ENCODE measurements at regions not wholly inside any gene's neighbourhood (a gene's known extent, or its start where the extent isn't known, plus 50 kb on each side); places are given as distances from the start of the nearest gene placed in this dataset.
"Not testable (repeated sequence)": the region's sequence is repeated elsewhere in the genome, so short reads cannot be mapped to it uniquely, and the experiment has no call there.

DNA sequence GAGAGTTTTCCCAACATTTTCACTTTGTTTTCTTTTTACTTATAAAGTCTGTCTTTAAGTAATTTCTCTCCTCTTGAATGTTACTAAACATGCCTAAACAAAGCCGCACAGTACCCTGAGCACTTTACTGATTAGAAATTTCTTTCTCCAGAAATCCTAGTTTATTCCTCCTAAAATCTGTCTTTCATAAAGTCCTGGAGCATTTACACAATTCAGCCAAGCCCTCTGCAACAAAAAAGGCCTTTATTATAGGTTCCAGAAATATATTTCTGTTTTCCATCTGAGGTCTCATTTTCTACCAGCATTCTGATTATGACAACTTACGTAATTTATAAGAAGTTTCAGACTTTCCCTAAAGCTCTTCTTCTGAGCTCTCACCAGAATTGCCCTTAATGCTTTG is 549.5 kb upstream of the OLFM3 start:
- Histone ChIP-seq H3K27me3 (ENCODE audit: insufficient read depth, low read length) (no peaks in the 10 kb centered on the region), H3K79me2 (ENCODE audit: control insufficient read depth, insufficient read depth, low read length, unreplicated experiment) (no peaks in the 10 kb centered on the region), H3K4me1 (ENCODE audit: control insufficient read depth, insufficient read depth, low read length, unreplicated experiment) (no peaks in the 10 kb centered on the region), H3K36me3 (ENCODE audit: insufficient read depth, low read length) (no peaks in the 10 kb centered on the region), H2AFZ (ENCODE audit: low read length, unreplicated experiment) (no peak overlapping the region), H3K4me3 (ENCODE audit: low read depth, low read length) (no peak overlapping the region), H3K27ac (ENCODE audit: low read depth, low read length) (no peak overlapping the region)

DNA sequence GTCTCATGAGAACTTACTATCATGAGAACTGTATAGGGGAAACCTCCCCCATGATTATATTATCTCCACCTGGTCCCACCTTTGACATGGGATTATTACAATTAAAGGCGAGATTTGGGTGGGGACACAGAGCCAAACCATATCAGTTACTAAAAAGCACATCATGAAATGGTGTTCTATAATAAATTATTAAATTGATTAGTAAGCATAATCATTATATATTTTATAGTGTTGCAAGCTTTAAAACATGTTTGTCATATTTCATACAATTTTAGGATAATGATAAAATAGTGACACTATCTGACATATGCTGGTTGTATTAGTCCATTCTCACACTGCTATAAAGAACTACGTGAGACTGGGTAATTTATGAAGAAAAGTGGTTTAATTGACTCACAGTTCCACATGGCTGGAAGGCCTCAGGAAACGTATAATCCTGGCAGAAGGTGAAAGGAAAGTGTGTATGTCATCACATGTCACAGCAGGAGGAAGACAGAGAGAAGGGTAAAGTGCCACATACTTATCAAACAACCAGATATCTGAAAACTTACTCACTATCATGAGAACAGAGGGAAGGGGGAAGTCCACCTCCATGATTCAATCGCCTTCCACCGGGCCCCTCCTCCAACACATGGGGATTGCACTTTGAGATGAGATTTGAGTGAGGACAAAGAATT is 539.2 kb upstream of the OLFM3 start:
- H3K27ac ChIP-seq (ENCODE audit: low read depth, low read length): no peak overlapping the region
- H3K4me3 ChIP-seq (ENCODE audit: low read depth, low read length): no peak overlapping the region
- no peaks in the 10 kb centered on the region for H3K27me3 ChIP-seq (ENCODE audit: insufficient read depth, low read length)
- no peak overlapping the region for H2AFZ ChIP-seq (ENCODE audit: low read length, unreplicated experiment)
- H3K4me1 ChIP-seq (ENCODE audit: control insufficient read depth, insufficient read depth, low read length, unreplicated experiment): no peaks in the 10 kb centered on the region
- H3K36me3 ChIP-seq (ENCODE audit: insufficient read depth, low read length): no peaks in the 10 kb centered on the region
- H3K79me2 ChIP-seq (ENCODE audit: control insufficient read depth, insufficient read depth, low read length, unreplicated experiment): no peaks in the 10 kb centered on the region

DNA sequence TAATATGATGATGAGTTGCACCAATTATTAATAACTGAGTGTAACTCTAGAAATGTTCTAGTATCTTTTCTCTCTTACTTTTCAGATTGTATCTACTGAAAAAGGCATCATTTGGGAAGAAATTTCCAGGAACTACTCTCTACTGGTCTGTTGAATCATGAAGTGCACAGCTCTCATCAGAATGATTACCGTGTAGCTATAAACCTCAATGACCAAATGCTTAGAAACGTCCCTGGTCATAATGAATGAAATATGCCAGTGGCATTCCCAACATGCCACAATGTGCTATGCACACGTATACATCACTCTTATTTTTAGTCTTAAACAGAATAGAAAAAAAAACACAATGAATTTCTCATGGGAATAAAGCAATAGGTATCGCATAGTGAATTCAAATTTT is 534.3 kb upstream of the OLFM3 start:
- Histone ChIP-seq H3K79me2 (ENCODE audit: control insufficient read depth, insufficient read depth, low read length, unreplicated experiment) (no peaks in the 10 kb centered on the region), H3K4me3 (ENCODE audit: low read depth, low read length) (no peak overlapping the region), H3K27ac (ENCODE audit: low read depth, low read length) (no peak overlapping the region), H3K27me3 (ENCODE audit: insufficient read depth, low read length) (no peaks in the 10 kb centered on the region), H3K4me1 (ENCODE audit: control insufficient read depth, insufficient read depth, low read length, unreplicated experiment) (no peaks in the 10 kb centered on the region), H2AFZ (ENCODE audit: low read length, unreplicated experiment) (no peak overlapping the region), H3K36me3 (ENCODE audit: insufficient read depth, low read length) (no peaks in the 10 kb centered on the region)

DNA sequence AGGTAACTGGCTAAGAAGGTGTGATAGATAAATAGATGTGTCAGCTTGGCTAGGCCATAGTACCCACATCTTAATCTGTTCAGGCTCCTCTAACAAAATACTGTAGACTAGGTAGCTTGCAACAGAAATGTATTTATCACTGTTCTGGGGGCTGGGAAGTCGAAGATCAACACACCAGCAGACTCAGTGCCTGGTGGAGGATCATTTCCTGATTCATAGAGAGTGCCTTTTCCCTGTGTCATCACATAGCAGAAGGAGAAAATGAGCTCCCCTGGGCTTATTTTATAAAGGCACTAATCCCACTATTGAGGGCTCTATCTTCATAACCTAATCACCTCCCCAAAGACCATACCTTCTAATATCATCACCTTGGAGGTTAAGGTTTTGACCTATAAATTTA is 532.7 kb upstream of the OLFM3 start:
- H3K4me3 ChIP-seq (ENCODE audit: low read depth, low read length): no peak overlapping the region
- no peak overlapping the region for H3K27ac ChIP-seq (ENCODE audit: low read depth, low read length)
- H3K36me3 ChIP-seq (ENCODE audit: insufficient read depth, low read length): no peaks in the 10 kb centered on the region
- no peaks in the 10 kb centered on the region for H3K27me3 ChIP-seq (ENCODE audit: insufficient read depth, low read length)
- H3K4me1 ChIP-seq (ENCODE audit: control insufficient read depth, insufficient read depth, low read length, unreplicated experiment): no peaks in the 10 kb centered on the region
- H3K79me2 ChIP-seq (ENCODE audit: control insufficient read depth, insufficient read depth, low read length, unreplicated experiment): no peaks in the 10 kb centered on the region
- no peak overlapping the region for H2AFZ ChIP-seq (ENCODE audit: low read length, unreplicated experiment)

DNA sequence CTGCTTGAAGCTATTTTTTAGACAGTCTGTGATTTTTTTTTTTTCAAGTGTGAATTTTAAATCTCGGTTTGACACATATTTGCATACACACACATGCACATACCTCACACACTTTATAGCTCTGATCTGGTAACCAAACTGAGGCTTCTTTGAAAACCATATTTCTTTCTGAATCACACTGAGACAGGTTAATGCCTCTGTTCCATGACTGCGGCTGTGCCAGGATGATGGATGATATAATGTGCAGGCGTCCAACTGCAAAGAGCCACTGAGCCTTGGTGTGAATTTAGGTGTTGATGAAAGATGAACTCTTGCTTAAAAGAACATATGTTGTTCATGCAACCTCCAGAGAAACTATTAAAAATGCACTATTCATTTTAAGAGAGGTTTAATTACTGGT is 504.0 kb upstream of the OLFM3 start:
- H3K36me3 ChIP-seq (ENCODE audit: insufficient read depth, low read length): no peaks in the 10 kb centered on the region
- no peak overlapping the region for H3K27ac ChIP-seq (ENCODE audit: low read depth, low read length)
- H3K27me3 ChIP-seq (ENCODE audit: insufficient read depth, low read length): no peaks in the 10 kb centered on the region
- H3K4me1 ChIP-seq (ENCODE audit: control insufficient read depth, insufficient read depth, low read length, unreplicated experiment): no peaks in the 10 kb centered on the region
- H3K79me2 ChIP-seq (ENCODE audit: control insufficient read depth, insufficient read depth, low read length, unreplicated experiment): no peaks in the 10 kb centered on the region
- no peak overlapping the region for H2AFZ ChIP-seq (ENCODE audit: low read length, unreplicated experiment)
- H3K4me3 ChIP-seq (ENCODE audit: low read depth, low read length): no peak overlapping the region

DNA sequence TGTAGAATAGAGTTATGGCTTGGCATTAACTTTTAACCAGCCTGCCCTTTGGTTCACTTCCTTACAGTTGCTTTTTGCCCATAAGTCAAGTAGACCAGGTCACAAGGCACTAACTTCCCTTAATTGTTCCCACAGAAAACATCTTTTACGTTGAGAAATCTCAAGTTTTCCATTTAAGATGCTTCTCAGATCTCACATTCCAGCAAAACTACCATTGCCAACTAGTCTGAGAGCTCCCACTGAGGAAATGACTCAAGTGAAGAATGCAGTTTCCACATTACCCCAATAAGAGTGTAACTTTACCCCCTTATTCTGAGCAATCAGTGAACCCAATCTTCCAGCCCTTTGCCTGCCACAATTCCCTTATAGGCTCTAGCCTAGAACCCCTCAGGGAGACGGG is 502.2 kb upstream of the OLFM3 start:
- H3K4me1 ChIP-seq (ENCODE audit: control insufficient read depth, insufficient read depth, low read length, unreplicated experiment): no peaks in the 10 kb centered on the region
- H3K27ac ChIP-seq (ENCODE audit: low read depth, low read length): no peak overlapping the region
- H3K79me2 ChIP-seq (ENCODE audit: control insufficient read depth, insufficient read depth, low read length, unreplicated experiment): no peaks in the 10 kb centered on the region
- no peak overlapping the region for H2AFZ ChIP-seq (ENCODE audit: low read length, unreplicated experiment)
- no peak overlapping the region for H3K4me3 ChIP-seq (ENCODE audit: low read depth, low read length)
- H3K36me3 ChIP-seq (ENCODE audit: insufficient read depth, low read length): no peaks in the 10 kb centered on the region
- no peaks in the 10 kb centered on the region for H3K27me3 ChIP-seq (ENCODE audit: insufficient read depth, low read length)

DNA sequence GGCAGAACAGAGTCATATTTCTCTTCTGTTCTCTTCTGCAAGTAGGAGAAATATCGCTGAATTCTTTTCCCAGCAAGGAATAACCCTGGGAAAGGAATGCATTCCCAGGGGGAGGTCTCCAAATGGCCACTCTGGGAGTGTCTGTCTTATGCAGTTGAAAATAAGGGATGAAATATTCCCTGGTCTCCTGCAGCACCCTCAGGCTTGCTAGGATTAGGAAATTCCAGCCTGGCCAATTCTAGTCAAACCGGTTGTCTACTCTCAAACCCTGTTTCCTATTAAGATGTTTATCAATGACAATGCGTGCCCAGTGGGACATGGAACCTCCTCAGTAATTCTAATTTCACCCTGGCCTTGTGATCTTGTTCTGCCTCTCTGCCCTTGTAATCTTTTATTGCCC is 501.1 kb upstream of the OLFM3 start:
- H2AFZ ChIP-seq (ENCODE audit: low read length, unreplicated experiment); H3K4me1 ChIP-seq (ENCODE audit: control insufficient read depth, insufficient read depth, low read length, unreplicated experiment); H3K27ac ChIP-seq (ENCODE audit: low read depth, low read length); H3K27me3 ChIP-seq (ENCODE audit: insufficient read depth, low read length); H3K79me2 ChIP-seq (ENCODE audit: control insufficient read depth, insufficient read depth, low read length, unreplicated experiment); H3K36me3 ChIP-seq (ENCODE audit: insufficient read depth, low read length); H3K4me3 ChIP-seq (ENCODE audit: low read depth, low read length): not testable (repeated sequence)

DNA sequence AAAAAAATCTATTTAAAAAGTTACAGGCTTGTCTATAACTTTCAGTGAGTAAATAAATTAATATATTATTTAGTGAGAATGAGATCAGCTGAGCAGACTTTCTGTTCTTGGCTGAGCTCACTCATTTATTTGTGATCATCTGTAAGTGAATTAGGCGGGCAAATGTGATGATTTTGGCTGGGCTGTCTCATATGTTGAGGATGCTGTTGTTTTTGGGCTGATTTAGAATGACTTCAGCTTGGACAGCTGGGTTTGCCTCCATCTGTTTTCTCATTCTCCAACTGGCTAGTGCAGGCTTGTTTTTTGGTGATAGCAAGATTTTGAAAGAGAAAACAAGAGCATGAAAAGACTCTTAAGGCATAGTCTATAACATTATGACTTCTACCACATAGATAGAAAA is 475.8 kb upstream of the OLFM3 start:
- no peak overlapping the region for H3K4me3 ChIP-seq (ENCODE audit: low read depth, low read length)
- no peaks in the 10 kb centered on the region for H3K36me3 ChIP-seq (ENCODE audit: insufficient read depth, low read length)
- H3K4me1 ChIP-seq (ENCODE audit: control insufficient read depth, insufficient read depth, low read length, unreplicated experiment): no peaks in the 10 kb centered on the region
- H3K27ac ChIP-seq (ENCODE audit: low read depth, low read length): no peak overlapping the region
- H3K27me3 ChIP-seq (ENCODE audit: insufficient read depth, low read length): peaks cover 3% of the 10 kb centered on the region; the same call in 1 of the 2 replicates
- no peaks in the 10 kb centered on the region for H3K79me2 ChIP-seq (ENCODE audit: control insufficient read depth, insufficient read depth, low read length, unreplicated experiment)
- H2AFZ ChIP-seq (ENCODE audit: low read length, unreplicated experiment): no peak overlapping the region

DNA sequence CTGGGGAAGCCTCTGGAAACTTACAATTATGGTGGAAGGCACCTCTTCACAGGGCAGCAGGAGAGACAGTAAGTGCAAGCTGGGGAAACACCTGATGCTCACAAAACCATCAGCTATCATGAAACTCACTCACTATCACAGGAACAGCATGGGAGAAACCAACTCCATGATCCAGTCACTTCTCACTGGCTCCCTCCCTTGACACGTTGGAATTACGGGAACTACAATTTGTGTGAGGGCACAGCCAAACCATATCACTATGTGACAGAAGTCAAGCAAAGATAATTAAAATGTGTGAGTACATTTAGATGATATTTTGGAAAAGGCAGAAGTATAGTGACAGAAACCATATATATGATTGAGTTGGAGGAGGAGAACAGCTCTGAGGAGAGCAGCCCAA is 474.0 kb upstream of the OLFM3 start:
- Histone ChIP-seq H3K27me3 (ENCODE audit: insufficient read depth, low read length) (peaks cover 3% of the 10 kb centered on the region; the same call in 1 of the 2 replicates), H3K79me2 (ENCODE audit: control insufficient read depth, insufficient read depth, low read length, unreplicated experiment) (no peaks in the 10 kb centered on the region), H3K4me3 (ENCODE audit: low read depth, low read length) (no peak overlapping the region), H3K36me3 (ENCODE audit: insufficient read depth, low read length) (no peaks in the 10 kb centered on the region), H2AFZ (ENCODE audit: low read length, unreplicated experiment) (no peak overlapping the region), H3K27ac (ENCODE audit: low read depth, low read length) (no peak overlapping the region), H3K4me1 (ENCODE audit: control insufficient read depth, insufficient read depth, low read length, unreplicated experiment) (no peaks in the 10 kb centered on the region)

DNA sequence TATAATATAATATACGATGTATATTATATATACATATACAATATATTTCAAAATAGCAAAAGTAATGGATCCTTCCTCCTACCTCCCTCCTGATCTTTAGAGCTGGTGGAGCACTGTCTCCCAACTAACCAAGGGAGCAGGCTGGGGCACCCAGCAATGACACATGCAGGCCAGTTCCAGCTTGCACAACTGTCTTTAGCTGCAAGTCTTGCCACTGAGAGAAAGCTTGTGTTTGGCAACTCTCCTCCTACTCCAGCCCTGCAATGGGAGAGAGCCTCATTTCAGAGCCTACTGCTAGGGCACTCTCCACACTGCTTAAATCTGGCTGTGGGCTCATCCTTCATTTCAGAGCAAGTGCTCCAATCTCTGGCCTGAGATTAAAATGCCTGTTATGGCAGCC is 469.8 kb upstream of the OLFM3 start:
- no peaks in the 10 kb centered on the region for H3K79me2 ChIP-seq (ENCODE audit: control insufficient read depth, insufficient read depth, low read length, unreplicated experiment)
- H3K36me3 ChIP-seq (ENCODE audit: insufficient read depth, low read length): no peaks in the 10 kb centered on the region
- no peak overlapping the region for H3K27ac ChIP-seq (ENCODE audit: low read depth, low read length)
- H3K4me3 ChIP-seq (ENCODE audit: low read depth, low read length): no peak overlapping the region
- H2AFZ ChIP-seq (ENCODE audit: low read length, unreplicated experiment): no peak overlapping the region
- no peaks in the 10 kb centered on the region for H3K4me1 ChIP-seq (ENCODE audit: control insufficient read depth, insufficient read depth, low read length, unreplicated experiment)
- H3K27me3 ChIP-seq (ENCODE audit: insufficient read depth, low read length): no peaks in the 10 kb centered on the region

DNA sequence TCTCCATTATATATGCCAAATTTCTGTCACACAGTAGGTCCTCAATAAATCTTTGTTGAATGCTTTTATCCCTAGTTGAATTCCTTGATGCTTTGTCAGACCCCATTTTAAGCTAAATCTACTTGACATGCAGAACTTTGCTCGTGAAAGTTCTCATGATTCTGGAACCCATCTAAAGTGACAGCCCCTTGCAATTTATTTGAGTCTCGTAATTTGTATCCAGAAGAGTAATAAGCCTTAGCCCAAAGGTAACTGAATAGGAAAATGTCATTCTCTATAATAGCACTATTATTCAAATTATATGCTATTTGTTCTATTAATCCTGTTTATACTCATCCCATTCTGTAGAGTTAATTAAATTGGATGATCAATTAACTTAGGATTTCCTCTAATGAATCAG is 466.6 kb upstream of the OLFM3 start:
- H3K36me3 ChIP-seq (ENCODE audit: insufficient read depth, low read length): no peaks in the 10 kb centered on the region
- no peaks in the 10 kb centered on the region for H3K79me2 ChIP-seq (ENCODE audit: control insufficient read depth, insufficient read depth, low read length, unreplicated experiment)
- no peak overlapping the region for H3K27ac ChIP-seq (ENCODE audit: low read depth, low read length)
- H2AFZ ChIP-seq (ENCODE audit: low read length, unreplicated experiment): no peak overlapping the region
- H3K4me1 ChIP-seq (ENCODE audit: control insufficient read depth, insufficient read depth, low read length, unreplicated experiment): no peaks in the 10 kb centered on the region
- no peak overlapping the region for H3K4me3 ChIP-seq (ENCODE audit: low read depth, low read length)
- H3K27me3 ChIP-seq (ENCODE audit: insufficient read depth, low read length): no peaks in the 10 kb centered on the region
